Gastrocnemius medialis (tissue), 4 donors: ENCODE measurements at regions not wholly inside any gene's neighbourhood (a gene's known extent, or its start where the extent isn't known, plus 50 kb on each side); places are given as distances from the start of the nearest gene placed in this dataset.

Source experiments
- CTCF ChIP-seq, 5 experiments: fragments of 450-650 bp in 3 of 5; fragments of 200-600 bp in 2 of 5; sonication (generic) in 2 of 5; IDR thresholded peaks in 4 of 5; conservative IDR thresholded peaks in 1 of 5; 1 replicate in 4 of 5; 2 replicates in 1 of 5; pipeline ENCODE4 v1.5.1; 2016 to 2019; ENCODE audit warnings: antibody characterized with exemption in 5 of 5, mild to moderate bottlenecking in 3 of 5, moderate library complexity in 3 of 5
- POLR2A ChIP-seq, 2 donors: fragments of 450-650 bp; IDR thresholded peaks; one replicate each; pipeline ENCODE4 v1.6.1; 2017; ENCODE audit warnings: antibody characterized with exemption in 2 of 2, mild to moderate bottlenecking in 2 of 2, moderate library complexity in 2 of 2

- TF ChIP-seq CTCF (IDR thresholded peaks at IDR 0.05 in 4 of 5, conservative IDR thresholded peaks at IDR 0.05 in 1 of 5) (no peak), POLR2A (IDR thresholded peaks at IDR 0.05) (no peak)
Observed at GRCh38 chr2:59239146-59239545, 998.0 kb upstream of the FANCL start.
